ENCODE measurements at regions not wholly inside any gene's neighbourhood (a gene's known extent, or its start where the extent isn't known, plus 50 kb on each side); places are given as distances from the start of the nearest gene placed in this dataset.

DNA sequence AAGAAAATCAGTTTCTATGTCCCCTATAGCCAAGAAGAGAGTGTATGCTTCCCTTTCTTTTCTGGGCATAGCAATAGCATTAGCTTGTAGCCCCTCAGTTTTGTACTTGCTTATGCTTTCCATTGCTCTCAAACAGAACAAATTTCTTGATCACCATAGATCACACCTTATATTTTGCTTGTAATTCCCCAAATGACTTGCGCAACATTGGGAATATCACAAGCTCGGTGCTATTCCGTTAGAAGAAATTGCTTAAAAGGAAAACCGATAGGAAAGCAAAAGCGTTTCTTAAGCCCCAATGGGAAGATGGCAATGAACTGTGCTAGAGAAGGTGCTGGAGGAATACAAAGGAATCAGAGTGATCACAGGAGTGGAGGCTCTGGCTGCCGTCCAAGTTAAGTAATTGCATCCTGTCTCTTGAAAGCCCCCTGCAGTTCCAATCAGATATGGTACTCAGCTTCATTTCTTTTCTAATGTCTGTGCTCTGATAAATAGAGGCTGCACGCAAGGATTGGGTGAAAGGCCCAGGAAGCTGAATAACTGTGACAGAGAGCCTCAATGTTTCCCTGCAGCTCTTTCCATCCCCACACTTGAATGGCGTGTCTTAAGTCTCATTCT, 182.1 kb upstream of the KIRREL3 start:
- no peak for DNase-seq

DNA sequence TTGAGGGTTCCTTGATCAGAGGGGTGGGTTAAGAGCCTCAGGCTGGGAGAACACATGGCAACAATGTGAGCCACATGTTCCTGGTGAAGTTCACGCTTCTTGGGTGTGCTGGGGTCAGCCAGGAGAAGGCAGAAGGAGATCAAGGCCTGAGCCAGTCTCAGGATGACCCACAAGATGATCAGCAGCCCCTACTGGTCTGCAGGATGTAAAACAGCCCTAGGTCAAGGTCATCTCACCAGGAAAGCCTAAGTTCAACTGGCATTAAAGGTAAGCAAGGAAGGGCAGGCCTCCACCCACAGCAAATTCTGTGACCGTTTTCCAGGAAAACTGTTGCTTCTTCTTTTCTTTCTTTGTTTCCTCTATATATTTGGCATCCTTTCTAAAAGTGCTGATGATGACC, 156.7 kb upstream of the KIRREL3 start:
- no peak for DNase-seq

DNA sequence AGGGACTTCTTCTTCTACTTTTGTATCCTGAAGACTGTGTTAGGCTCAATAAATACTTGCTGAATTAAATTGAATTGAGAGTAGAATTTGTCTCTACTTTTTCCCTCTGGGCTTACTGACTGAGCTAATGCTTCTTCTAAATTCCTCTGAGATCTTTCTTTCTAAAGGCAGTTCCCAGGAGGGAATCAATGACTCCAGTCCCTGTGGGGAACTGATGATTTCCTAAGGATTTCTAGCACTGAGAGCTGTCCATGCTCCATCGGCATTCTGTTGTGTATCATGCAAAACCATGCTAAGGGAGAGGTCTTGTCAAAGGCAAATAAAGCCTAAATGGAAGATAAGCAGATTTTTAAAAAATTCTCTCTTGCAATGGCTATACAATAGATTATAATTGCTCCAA, 148.8 kb upstream of the KIRREL3 start:
- DNase-seq = peak; percentile 13

DNA sequence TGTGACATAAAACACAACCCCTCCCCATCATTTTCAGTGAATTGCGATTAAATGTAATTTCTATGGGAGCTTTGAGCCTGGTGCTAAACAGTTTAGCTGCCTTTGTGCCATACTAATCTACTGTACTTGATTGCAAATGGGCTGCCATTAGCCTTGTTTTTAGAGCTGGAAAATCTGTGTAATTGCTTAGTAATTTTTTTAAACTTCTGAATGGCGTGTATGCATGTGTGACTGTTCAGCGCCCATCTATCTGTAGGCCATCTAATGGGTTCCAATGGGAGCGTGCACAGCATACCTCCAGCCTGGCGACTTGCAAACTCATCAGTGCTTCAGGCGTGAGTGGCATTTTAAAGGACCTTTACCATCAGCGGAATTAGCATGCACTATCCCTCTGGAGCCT, 142.7 kb upstream of the KIRREL3 start:
- no peak for DNase-seq

DNA sequence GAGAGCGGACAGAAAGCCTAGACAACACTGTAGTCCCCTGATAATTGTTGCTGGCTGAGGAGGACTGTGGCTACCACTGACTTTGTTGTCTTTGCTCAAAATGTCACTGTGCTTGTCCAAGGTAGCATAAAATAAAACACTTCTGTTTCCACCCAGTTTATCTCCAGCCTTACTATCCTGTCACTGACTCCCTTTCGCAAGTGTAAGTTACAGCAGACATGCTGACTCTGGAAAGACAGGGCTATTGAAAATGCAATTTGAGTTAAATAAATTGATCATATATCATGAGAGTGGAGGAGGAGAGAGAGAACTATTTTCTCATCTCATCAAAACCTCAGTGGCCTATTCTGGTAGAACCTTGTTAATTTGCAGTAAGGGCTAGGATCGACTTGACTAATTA, 138.0 kb upstream of the KIRREL3 start:
- DNase-seq = no peak

DNA sequence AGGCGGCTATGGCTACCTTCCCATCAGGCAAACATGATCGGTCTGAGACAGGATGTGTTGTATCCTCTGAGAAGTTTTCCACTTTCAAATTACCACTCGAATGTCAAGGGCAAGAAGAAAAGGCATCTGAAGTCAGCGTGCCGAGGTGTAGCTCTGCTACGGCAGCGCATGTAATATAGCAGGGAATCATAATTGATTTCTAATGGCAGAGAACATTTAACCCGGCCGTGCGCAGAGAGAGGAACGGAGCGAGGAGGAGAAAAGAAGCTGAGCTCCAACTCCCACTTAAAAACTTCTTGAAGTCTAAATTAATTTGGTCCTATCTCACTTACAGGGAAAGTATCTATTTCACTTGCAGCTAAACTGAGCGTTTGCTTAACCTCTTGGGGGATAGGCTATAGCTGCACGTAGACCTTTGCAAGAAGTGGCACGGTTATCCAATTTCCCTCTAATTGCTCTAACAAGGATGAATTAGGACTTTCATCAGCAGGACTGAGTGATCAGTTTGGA, 137.3 kb upstream of the KIRREL3 start:
- DNase-seq = no peak

DNA sequence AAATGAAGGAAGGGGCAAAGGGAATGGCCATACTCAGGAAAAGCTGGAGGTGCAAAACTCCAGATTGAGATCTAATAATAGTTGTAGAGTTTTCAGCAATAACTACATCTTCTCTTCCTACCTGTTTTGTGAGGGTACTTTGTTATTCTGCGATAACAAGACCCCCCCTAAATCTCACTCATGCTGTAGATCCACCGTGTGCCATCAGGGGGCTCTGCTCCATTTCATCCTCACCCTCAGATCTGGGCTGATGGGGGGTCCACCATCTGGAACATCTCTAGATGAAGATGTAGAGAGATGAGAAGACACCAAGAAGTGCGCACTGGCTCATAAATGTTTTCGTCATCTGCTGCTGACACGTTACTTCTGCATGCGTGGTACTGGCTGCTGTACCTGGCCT, 135.9 kb upstream of the KIRREL3 start:
- no peak for DNase-seq

DNA sequence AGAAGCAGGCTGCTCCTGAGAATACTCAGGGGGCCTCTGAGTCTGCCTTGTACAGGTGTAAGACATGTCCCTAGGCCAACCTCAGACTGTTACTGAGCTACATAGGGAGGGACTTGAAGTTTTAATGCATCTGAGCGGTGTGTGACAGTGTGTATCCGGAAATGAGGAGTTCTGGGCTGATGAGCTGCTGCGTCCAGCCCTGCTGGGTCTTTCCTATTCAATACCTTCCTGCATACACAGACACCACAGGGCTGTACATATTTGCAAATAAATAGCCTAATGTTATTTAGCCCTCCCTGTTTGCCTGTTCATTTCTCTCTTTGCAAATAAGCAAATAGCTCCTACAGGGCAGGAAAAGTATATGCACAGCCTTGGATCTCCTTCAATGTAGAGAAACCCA, 134.7 kb upstream of the KIRREL3 start:
- no peak for DNase-seq

DNA sequence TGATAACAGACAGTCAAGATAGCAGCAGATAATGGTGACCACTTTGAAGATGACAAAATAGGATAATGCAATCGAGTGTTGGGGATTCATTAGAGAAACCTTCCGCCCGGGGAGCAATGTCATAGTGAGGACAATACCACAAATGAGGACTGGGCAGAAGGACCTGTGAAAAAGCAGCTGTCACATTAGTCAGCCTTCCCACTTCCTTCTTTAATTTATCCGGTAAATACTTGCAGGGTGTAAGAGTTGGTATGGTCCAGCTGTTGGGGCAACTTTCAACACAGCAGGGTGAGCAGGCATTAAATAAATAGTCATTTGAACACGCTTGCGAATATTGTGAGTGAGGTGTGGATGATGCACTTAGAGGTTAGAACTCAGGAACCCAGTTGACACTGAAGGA, 132.5 kb upstream of the KIRREL3 start:
- DNase-seq = no peak

DNA sequence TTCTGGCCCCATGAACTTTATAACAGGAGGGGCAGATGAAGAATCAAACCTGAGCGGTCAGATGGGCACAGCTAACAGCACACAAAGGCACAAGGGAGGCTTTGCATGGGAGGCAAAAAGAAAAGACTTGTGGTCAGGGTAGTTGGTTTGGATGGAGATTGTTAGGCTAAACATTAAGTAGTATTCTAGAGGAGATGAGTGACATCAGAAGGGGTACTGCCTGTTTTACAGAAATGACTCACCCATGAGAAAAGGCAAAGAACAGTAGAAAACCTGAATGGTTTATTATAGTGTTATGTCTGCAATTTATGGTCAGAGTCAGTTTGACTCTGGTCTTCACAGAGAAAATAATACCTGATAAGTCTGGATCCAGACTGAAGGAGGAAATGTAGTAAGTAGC, 129.8 kb upstream of the KIRREL3 start:
- no peak for DNase-seq

DNA sequence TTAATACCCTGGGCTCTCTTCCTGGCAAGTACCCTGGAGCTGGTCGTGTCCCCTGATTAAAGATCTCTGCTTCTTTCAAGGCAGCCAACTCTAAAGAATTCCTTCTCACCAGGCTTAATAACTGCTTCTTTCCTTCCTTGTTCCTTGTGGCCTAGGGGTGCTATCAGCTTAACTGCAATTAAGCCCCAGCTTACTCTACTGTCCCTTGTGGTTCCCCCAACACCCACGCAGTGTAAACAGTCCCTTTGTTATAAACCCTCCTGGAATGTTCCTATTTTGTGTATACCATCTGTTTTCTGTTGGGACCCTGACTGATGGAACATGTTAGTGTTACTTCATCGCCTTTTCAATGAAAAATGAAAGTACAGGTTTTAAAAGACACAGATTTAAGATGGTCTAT, 126.4 kb upstream of the KIRREL3 start:
- no peak for DNase-seq

DNA sequence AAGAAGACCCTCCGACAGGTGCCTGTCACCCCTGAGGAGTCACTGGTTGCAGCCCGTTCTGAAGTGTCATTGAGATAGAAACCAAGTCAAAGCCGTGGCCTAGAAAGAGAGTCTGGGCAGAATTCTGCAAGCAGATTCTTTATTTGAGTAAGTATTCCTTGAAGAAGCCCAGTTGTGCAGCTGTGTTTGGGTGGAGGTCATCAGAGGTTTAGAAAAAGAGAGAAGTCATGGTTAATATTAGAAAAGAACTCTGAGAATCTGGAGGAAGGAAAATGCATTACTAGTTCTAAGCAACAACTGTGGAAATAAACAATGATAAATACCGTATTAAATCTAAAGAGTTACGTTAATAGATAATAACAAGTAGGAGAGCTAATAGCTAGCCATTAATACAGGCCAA, 118.8 kb upstream of the KIRREL3 start:
- no peak for DNase-seq

DNA sequence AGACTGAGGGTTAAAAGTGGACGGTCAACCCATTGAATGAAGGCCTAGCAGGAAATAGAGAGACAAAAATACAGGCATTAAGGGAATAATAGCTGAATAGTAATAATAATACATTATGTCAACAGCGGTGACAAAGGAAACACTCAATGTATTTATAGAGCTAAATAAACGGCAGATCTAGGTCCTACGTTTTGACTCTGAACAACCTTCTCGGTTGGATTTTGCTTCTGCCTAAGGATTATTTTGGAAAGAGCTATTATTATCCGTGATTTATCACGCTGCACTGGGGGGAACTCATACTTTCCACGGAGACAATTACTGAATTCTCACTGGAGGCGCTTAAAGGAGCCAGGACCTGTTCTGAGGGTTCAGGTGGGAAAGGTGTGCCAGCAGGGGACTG, 118.2 kb upstream of the KIRREL3 start:
- DNase-seq = no peak

DNA sequence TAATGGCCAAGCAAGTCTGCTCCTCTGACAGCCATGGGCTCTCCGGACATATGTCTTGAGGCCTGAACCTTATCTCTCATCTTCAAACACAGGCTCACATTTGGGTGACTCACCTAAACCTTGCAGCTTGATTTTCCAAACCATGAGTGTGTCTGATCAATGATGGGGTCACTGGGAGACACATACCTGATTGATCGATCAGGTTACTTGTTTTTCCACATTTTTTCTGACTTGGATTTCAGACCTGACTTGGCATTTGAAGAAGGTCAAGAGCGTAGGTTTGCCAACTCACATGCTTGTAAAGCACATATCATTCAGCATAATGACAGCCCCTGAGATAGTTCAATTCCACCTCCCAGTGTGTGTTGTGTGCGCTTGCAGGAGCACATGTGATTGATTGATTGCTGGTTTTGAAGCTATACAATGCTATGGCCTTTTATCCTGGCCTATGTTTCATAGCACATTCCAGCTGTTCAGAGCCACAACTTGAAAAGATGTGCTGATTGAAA, 116.7 kb upstream of the KIRREL3 start:
- DNase-seq = no peak

DNA sequence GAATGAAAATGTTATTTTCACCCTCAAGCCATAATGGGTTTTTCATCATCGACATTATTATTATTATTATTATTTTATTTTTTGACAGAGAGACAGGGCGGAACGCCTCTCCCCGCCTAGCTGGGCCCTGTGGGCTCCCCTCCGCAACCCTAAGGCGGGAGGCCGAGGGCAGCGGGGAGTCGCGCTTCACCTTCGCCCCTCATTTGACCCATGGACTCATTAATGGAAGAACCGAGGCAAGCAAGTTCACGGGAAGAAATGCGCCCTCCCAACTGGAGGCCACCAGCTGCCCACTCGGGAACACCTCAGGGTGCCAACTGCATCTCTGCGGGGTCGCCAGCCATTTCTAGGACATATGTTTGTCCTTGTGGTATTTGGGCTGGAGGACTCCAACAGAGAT, 115.3 kb upstream of the KIRREL3 start:
- no peak for DNase-seq

DNA sequence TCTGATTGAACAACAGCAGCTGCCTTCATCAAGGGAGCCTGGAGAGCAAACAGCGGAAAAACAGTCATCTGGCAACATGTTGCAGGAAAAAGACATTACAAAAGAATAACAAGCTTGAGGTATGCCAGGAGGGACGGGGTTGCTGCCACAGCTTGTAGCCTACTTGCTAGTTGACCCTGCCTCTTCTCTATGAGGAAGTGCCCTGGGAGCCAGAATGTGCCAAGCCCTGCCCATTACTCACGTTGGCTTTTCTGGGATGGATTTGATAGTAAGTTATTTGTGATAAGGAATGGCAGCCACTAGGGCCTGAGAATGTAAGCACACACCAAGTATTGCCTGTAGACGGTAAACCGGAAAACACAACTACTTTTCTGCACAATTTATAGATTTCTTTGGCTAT, 113.5 kb upstream of the KIRREL3 start:
- no peak for DNase-seq

DNA sequence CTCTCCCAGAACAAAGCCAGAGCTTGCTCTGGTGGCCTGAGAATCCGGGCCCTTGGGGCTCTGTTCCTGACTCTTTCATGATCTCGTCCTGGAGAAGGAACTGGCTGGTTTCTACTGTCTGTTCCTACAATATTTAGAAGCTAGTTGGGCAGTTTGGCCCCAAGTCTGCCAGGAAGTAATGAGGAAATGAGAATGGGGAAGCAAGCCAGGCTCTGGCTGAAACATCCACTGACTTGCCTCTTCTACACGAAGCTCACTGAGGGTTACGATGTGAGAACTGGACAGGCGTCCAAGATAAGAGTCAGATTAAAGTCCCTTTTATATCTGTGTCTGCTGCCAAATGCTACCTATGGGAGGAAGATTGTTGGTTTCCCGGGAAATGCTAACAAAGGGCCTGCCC, 110.0 kb upstream of the KIRREL3 start:
- no peak for DNase-seq

DNA sequence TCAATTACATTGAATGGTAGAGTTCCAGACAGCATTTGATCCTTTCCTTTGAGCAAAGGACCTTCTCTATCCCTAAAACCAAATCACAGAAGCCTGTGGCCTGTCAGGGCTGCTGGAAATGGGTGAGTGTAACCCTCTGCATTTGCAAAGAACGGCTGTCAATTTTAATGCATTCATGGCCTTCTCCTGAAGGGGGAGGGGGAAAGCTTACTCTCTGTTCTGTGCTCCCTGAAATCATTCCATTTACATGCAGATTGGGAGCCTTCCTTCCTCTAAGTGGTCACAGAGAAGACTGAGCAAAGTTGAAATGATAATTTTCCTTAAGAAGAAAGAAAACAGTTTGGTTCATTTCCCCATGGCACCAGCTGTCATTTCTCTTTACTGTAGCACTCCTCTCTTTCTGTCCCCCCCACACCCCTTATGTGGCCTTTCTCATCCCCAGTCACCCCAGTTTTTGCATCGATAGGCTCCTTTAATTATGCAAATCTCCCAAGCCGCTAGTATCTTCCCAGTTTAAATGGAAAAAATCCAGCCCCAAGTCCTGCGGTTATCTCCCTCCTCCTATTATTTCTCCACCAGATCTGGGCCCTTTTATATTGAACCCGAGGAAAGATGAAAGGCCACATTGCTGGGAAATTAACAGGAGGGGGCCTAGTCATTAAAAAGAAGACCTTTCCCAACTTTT, 109.4 kb upstream of the KIRREL3 start:
- DNase-seq = peak; percentile 29

DNA sequence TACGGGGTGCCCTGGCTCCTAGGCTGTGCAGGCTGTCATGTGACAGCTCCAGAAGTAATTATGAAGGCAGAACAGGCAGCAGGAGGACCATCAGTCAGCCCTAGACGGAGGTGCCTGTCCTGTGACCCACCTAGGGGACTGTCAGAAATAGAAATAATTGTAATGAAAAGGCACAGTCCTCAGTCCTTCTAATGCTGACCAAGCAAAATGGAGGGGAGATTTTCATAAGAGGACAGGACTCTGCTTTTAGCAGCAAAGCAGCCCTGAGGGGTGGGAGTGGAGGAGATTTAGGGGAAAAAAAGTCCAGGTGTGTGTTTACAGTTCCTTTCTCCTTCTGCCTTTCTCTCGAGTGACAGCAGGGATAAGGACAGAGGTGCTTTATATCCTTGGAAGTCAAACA, 108.3 kb upstream of the KIRREL3 start:
- no peak for DNase-seq

DNA sequence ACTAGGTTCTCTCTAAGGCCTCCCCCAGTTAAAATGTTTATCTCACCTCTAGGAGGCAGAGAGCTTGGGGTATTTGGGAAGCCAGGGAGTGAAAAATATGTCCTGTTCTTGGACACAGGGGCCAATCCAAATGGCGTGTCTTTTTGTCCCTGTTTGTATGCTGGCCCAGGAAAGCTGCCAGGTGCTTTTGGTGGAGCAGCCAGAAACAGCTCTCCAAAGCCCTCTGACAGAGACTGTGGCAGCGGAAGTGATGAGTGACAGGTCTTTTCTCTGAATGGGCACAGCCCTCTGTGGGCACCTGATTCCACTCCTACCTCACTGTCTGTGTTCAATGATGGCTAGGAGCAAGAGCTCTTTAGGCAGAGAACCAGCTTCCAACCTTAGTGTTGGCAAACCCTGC, 106.4 kb upstream of the KIRREL3 start:
- DNase-seq = peak; percentile 31

DNA sequence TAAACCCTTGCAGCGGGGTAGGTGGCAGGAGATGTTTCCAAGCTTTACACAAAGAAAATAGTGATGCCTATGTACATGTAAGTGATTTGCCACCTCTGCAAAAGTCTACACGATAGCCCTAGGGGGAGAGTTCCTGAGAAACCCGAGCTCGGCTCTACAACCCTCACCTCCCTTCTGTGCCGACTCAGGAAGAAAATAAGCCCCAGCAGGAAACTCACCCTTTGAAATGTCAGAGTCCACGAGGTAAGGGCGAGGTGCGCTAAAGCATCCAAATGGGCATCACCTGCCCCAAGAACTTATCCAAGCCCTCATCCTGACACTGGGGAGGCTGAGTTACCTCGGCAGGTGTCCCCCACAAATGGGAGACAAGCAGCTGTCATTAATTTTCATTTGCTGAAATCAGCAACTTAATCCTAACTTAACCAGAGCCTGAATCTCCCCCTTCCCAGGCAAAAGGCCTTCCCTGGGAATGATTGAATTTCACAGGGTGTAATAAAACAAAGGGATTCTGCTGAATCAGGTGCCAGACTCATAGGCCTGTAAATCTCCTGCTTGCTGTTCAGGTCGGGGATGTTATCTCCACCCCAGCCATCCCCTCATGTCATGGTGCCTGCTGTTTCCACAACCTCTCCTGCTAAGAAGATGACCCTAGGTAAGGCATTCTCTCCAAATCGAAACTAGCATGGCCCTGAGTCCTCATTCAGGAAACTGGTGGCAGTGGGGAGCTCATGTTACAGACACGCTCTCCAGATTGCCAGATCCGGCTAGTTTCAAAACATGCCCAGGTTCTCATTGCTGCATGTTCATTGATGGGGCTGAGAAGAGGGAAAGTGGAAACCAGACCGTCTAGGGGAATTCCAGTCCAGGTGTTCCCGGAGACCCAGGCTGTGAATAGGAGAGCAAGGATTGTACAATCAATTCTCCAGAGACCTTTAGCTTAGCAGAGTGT, 105.3 kb upstream of the KIRREL3 start:
- peak; percentile 100 for DNase-seq

DNA sequence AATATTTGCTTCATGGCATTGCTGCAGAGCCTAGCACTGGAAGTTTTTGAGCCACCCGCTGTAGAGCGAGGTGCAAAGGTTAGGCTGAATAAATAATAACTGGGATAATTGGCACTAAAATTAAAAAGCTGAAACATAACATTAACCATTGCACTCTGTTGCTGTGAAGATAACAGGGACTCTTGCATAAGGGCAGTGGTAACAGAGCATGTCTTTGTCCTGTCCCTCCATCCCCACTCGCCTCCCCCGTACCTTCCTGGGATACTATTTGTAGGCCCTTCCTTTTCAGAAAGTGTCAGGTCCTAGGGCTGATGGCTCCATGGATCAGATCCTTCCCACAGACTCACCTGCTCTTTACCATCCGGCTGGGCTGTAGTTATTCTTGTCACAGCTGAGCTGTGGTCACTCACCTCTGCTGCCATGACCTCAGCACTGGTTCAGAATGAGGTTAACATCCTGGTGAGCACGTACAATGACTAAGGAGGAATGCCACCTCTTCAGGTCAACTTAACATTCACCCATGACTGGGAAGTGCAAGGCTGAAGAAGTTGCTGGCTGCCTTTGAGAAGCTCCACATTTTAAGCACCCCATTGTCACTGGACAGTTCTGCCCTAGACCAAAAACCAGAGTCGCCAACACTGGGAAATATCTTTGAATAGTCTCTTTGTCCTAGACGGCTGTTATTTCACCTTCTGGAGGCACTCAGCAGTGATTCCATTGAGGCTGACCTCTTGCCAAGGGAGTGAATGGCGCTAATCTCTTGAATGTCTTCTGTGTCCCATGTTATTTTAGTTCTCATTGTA, 103.2 kb upstream of the KIRREL3 start:
- DNase-seq = no peak

DNA sequence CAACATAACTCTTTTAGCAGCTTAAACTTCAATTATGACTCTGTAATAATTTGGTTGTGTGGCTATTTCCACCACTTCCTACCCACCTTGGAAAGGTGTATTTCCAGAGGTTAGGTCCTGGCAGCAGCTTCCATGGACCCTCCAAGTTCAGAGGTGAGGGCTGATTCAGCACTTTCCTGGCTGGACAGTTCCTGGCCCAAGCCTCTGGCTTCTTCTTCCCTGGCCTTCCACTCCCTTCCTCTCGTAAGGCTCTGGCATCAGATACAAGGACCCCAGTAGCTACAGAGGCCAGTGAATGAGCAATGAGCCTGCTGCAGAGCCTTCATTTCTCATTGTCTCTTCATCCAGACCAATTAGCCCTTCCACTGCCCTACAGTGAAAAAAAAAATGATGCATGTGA, 98.1 kb upstream of the KIRREL3 start:
- DNase-seq = no peak
